Chondrocyte (in vitro differentiated cells): ENCODE measurements at regions not wholly inside any gene's neighbourhood (a gene's known extent, or its start where the extent isn't known, plus 50 kb on each side); places are given as distances from the start of the nearest gene placed in this dataset.
"Not testable (repeated sequence)": the region's sequence is repeated elsewhere in the genome, so short reads cannot be mapped to it uniquely, and the experiment has no call there.

Experiments
- DNase-seq: peaks from one replicate; pipeline ENCODE4 v3.0.0; 2021; ENCODE audit warnings: mixed read lengths, low spot score
- H3K27ac Mint-ChIP-seq: one replicate; pipeline ENCODE4 v1.8.0; 2021; ENCODE audit warnings: mild to moderate bottlenecking, moderate library complexity, mixed read lengths; ENCODE audit not compliant: unreplicated experiment
- H3K27me3 Mint-ChIP-seq: 2 replicates; pipeline ENCODE4 v1.8.0; 2021; ENCODE audit warnings: low read depth, mixed read lengths
- H3K36me3 Mint-ChIP-seq: 2 replicates; pipeline ENCODE4 v1.8.0; 2021; ENCODE audit warnings: low read depth, mixed read lengths
- H3K4me1 Mint-ChIP-seq: 2 replicates; pipeline ENCODE4 v1.8.0; 2021; ENCODE audit warnings: low read depth, mild to moderate bottlenecking, mixed read lengths
- H3K4me3 Mint-ChIP-seq: one replicate; pipeline ENCODE4 v1.8.0; 2021; ENCODE audit warnings: mild to moderate bottlenecking, moderate library complexity, mixed read lengths; ENCODE audit not compliant: unreplicated experiment
- H3K9me3 Mint-ChIP-seq: 2 replicates; pipeline ENCODE4 v1.8.0; 2021; ENCODE audit warnings: low read depth, mixed read lengths
- TF ChIP-seq, protein P1 (sequence below): fragments of 200-600 bp; sonication (generic); IDR thresholded peaks from 2 replicates; pipeline ENCODE4 v1.5.0; 2021; ENCODE audit warnings: antibody characterized with exemption, mild to moderate bottlenecking, moderate library complexity

DNA sequence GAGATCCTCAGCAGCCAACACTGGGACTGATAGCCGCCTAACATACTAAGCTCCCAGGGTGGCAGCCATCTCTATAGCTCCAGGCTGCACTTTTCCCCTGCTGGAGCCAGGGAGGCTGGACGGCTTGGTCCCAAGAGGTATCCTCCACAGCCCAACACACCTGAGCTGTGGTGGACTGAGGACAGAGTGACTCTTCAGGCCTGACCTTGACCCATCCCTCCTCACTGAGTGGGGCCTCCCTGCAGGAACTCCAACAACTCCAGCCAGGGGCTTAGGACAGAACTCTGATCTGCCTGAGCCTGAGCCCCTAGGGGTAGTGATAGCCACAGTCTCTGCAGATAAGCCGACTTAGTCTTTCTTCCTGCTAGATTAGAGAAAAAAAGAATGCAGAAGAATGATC lies 958.1 kb upstream of the PRR20A start:
- Mint-ChIP-seq H3K27ac (no peak overlapping the region), H3K4me3 (no peak overlapping the region), H3K9me3 (peaks cover 30% of the 10 kb centered on the region), H3K27me3 (no peaks in the 10 kb centered on the region), H3K36me3 (no peaks in the 10 kb centered on the region), H3K4me1 (no peaks in the 10 kb centered on the region)
- TF ChIP-seq, protein P1, sequence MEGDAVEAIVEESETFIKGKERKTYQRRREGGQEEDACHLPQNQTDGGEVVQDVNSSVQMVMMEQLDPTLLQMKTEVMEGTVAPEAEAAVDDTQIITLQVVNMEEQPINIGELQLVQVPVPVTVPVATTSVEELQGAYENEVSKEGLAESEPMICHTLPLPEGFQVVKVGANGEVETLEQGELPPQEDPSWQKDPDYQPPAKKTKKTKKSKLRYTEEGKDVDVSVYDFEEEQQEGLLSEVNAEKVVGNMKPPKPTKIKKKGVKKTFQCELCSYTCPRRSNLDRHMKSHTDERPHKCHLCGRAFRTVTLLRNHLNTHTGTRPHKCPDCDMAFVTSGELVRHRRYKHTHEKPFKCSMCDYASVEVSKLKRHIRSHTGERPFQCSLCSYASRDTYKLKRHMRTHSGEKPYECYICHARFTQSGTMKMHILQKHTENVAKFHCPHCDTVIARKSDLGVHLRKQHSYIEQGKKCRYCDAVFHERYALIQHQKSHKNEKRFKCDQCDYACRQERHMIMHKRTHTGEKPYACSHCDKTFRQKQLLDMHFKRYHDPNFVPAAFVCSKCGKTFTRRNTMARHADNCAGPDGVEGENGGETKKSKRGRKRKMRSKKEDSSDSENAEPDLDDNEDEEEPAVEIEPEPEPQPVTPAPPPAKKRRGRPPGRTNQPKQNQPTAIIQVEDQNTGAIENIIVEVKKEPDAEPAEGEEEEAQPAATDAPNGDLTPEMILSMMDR = no peak
- no peak for DNase-seq

- H3K4me1 Mint-ChIP-seq = no peaks in the 10 kb centered on the region
- H3K36me3 Mint-ChIP-seq = no peaks in the 10 kb centered on the region
- H3K4me3 Mint-ChIP-seq = no peak overlapping the region
- H3K9me3 Mint-ChIP-seq = peaks cover 18% of the 10 kb centered on the region
- no peaks in the 10 kb centered on the region for H3K27me3 Mint-ChIP-seq
- TF ChIP-seq, protein P1 = no peak
- peak; percentile 73 for DNase-seq
- H3K27ac Mint-ChIP-seq = no peak overlapping the region
These were observed 953.4 kb upstream of the PRR20A start for GRCh38 chr13:56187331-56187730.

- H3K27ac Mint-ChIP-seq, H3K4me3 Mint-ChIP-seq, H3K27me3 Mint-ChIP-seq: not testable (repeated sequence)
These were observed 952.1 kb upstream of the PRR20A start for GRCh38 chr13:56188582-56188981.

DNA sequence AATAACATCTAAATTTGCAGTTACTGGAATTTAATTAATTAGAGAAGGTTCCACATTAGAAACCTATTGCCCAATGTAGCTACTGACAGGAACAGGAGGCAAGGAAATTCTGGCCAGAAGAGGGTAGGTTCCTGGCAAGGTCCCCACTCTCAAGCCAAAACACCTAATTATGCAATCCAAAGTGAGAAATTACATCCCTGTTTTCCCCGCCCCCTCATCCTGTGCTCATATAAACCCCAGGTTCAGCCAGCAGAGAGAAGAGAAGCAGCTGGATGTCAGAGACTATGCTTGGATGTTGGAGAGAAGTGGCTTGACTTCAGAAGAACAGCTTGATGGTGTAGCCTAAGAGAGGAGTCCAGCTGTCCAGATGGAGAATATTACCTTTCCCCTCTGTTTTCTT lies 951.3 kb upstream of the PRR20A start:
- Mint-ChIP-seq H3K4me3 (no peak overlapping the region), H3K36me3 (no peaks in the 10 kb centered on the region), H3K9me3 (peaks cover 10% of the 10 kb centered on the region), H3K4me1 (no peaks in the 10 kb centered on the region), H3K27me3 (no peaks in the 10 kb centered on the region), H3K27ac (no peak overlapping the region)
- DNase-seq = no peak
- TF ChIP-seq, protein P1 = no peak

More at GRCh38 chr13:56188582-56188981, 952.1 kb upstream of the PRR20A start:
- H3K9me3 Mint-ChIP-seq = peaks cover 11% of the 10 kb centered on the region
- DNase-seq, H3K4me1 Mint-ChIP-seq, H3K36me3 Mint-ChIP-seq: not testable (repeated sequence)

DNA sequence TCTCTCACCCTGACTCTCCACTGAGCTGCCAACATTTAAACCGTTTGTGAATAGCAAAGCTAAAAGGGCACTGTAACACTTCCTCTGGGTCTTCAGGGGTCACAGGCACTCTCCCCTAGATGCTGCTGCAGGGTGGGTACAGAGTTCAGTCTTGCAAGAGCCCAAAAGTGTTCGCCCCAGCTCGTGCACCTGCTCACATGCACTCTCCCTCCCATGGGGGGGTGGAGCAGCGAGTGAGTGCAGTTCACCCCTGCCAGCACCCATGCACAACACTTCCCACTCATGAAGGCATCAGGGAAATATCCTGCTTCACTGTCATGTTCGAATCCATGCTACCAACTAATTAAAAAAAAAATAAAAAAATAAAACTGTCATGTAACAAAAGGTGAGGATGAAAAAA lies 950.7 kb upstream of the PRR20A start:
- Mint-ChIP-seq H3K9me3 (peaks cover 10% of the 10 kb centered on the region), H3K4me1 (no peaks in the 10 kb centered on the region), H3K27ac (no peak overlapping the region), H3K36me3 (no peaks in the 10 kb centered on the region), H3K4me3 (no peak overlapping the region), H3K27me3 (no peaks in the 10 kb centered on the region)
- TF ChIP-seq, protein P1 = no peak
- no peak for DNase-seq

GRCh38 chr13:56198350-56198749 lies 942.4 kb upstream of the PRR20A start:
- H3K36me3 Mint-ChIP-seq = no peaks in the 10 kb centered on the region
- H3K27me3 Mint-ChIP-seq = peaks cover 4% of the 10 kb centered on the region
- DNase-seq = no peak
- no peak overlapping the region for H3K4me3 Mint-ChIP-seq
- H3K4me1 Mint-ChIP-seq = no peaks in the 10 kb centered on the region
- TF ChIP-seq, protein P1 = no peak
- peaks cover 3% of the 10 kb centered on the region for H3K9me3 Mint-ChIP-seq
- H3K27ac Mint-ChIP-seq = no peak overlapping the region
